ENCODE measurements at regions not wholly inside any gene's neighbourhood (a gene's known extent, or its start where the extent isn't known, plus 50 kb on each side); places are given as distances from the start of the nearest gene placed in this dataset.

GRCh38 chr7:12508005-12508404 lies 62.5 kb upstream of the SCIN start:
- Histone ChIP-seq H3K4me2 (no peak overlapping the region), H3K9me3 (replicated peaks in 1 of 11) (no peaks in the 10 kb centered on the region), H4K20me1 (no peaks in the 10 kb centered on the region), H3K27ac (no peak overlapping the region), H3K36me3 (no peaks in the 10 kb centered on the region), H3K4me1 (no peaks in the 10 kb centered on the region), H3K4me3 (no peak overlapping the region), H3K27me3 (no peaks in the 10 kb centered on the region), H3K9ac (no peak overlapping the region)
- no peak for TF ChIP-seq Cebpa-rat (IDR thresholded peaks at IDR 0.05)

DNA sequence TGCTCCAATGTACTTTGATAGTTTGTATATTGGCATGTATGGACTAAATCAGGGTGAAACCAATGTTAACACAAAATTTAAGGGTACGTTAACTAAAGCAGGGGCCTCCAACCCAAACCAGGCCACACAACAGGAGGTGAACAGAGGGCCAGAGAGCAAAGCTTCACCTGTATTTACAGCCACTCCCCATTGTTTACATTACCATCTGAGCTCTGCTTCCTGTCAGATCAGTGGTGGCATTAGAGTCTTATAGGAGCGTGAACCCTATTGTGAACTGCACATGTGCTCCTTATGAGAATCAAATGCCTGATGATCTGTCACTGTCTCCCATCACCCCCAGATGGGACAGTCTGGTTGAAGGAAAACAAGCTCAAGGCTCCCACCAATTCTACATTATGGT lies 62.0 kb upstream of the SCIN start:
- no peak overlapping the region for H3K9ac ChIP-seq
- no peak overlapping the region for H3K4me3 ChIP-seq
- no peaks in the 10 kb centered on the region for H3K9me3 ChIP-seq (replicated peaks in 1 of 11)
- no peaks in the 10 kb centered on the region for H3K27me3 ChIP-seq
- no peak for TF ChIP-seq Cebpa-rat (IDR thresholded peaks at IDR 0.05)
- H3K4me1 ChIP-seq = no peaks in the 10 kb centered on the region
- no peak overlapping the region for H3K27ac ChIP-seq
- H3K36me3 ChIP-seq = no peaks in the 10 kb centered on the region
- H3K4me2 ChIP-seq = no peak overlapping the region
- no peaks in the 10 kb centered on the region for H4K20me1 ChIP-seq

GRCh38 chr7:12517451-12517850 lies 53.1 kb upstream of the SCIN start:
- no peak for TF ChIP-seq Cebpa-rat (IDR thresholded peaks at IDR 0.05)
- Histone ChIP-seq H3K4me2 (no peak overlapping the region), H3K4me1 (no peaks in the 10 kb centered on the region), H3K9ac (no peak overlapping the region), H4K20me1 (no peaks in the 10 kb centered on the region), H3K4me3 (no peak overlapping the region), H3K9me3 (replicated peaks in 1 of 11) (peaks cover 25 to 47% (median 35%) of the 10 kb centered on the region in 11 experiments), H3K27me3 (no peaks in the 10 kb centered on the region), H3K27ac (no peak overlapping the region), H3K36me3 (no peaks in the 10 kb centered on the region)

DNA sequence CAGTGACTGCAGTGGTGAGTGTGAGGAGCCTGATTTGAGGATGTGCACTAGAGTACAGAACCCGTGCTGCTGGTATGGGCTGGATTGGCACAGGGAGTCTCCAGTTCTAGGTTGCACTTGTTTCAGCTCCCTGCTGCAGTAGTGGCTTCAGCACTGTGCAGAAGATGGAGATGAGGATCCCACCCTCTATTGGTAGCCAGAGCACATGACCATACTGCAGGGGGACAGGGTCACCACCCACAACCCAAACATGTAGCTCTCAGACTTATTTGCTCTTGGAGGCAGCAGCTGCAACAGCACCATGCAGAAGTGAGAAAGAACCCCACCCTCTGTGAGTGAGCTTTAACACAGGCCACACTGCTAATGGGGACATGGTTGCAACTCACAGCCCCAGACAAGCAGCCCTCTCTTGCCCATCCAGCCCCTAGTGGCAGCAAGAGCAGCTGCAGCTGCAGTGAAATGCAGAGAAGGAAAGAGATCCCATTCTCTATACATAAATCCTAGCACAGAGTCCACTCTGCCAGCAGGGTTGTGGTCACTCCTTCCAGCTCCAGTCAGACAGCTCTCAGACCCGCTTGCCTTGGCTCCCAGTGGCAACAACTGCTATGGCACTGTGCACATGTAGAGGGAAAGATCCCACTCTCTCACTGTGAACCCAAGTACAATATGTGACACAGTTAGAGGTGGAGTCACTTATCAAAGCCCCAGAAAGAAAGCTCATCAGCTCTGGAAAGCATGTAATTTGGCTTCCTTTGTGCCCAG lies 51.4 kb upstream of the SCIN start:
- no peak overlapping the region for H3K4me3 ChIP-seq
- H4K20me1 ChIP-seq = no peaks in the 10 kb centered on the region
- TF ChIP-seq Cebpa-rat (IDR thresholded peaks at IDR 0.05) = no peak
- H3K27me3 ChIP-seq = no peaks in the 10 kb centered on the region
- H3K36me3 ChIP-seq = no peaks in the 10 kb centered on the region
- H3K9me3 ChIP-seq (replicated peaks in 1 of 11) = peaks cover 25 to 47% (median 35%) of the 10 kb centered on the region in 11 experiments
- H3K4me2 ChIP-seq = no peak overlapping the region
- no peak overlapping the region for H3K27ac ChIP-seq
- no peaks in the 10 kb centered on the region for H3K4me1 ChIP-seq
- no peak overlapping the region for H3K9ac ChIP-seq

GRCh38 chr7:12519682-12520009 lies 50.9 kb upstream of the SCIN start:
- Histone ChIP-seq H3K9ac (no peak overlapping the region), H4K20me1 (no peaks in the 10 kb centered on the region), H3K4me2 (no peak overlapping the region), H3K4me1 (no peaks in the 10 kb centered on the region), H3K9me3 (replicated peaks in 1 of 11) (peaks cover 25 to 44% (median 31%) of the 10 kb centered on the region in 11 experiments), H3K27ac (no peak overlapping the region), H3K36me3 (no peaks in the 10 kb centered on the region), H3K27me3 (no peaks in the 10 kb centered on the region), H3K4me3 (no peak overlapping the region)
- no peak for TF ChIP-seq Cebpa-rat (IDR thresholded peaks at IDR 0.05)

Data from BLaER1 treated with 17β-estradiol and CSF1 and Interleukin-3, amounts not matched to agents 10 nM and 100 nM (cell line).